Panc1 (cell line): ENCODE measurements at regions not wholly inside any gene's neighbourhood (a gene's known extent, or its start where the extent isn't known, plus 50 kb on each side); places are given as distances from the start of the nearest gene placed in this dataset.

ENCODE experiments used
- CTCF ChIP-seq: fragments of 450-650 bp; IDR thresholded peaks from 2 replicates; pipeline ENCODE4 v1.5.1; 2017; ENCODE audit warnings: mild to moderate bottlenecking
- REST ChIP-seq, 2 experiments: IDR thresholded peaks; 2 replicates each; pipeline ENCODE4 v1.6.1; 2011 to 2012; ENCODE audit warnings: low read depth in 2 of 2, control low read depth in 1 of 2, low read length in 1 of 2, mild to moderate bottlenecking in 1 of 2, moderate library complexity in 1 of 2; ENCODE audit not compliant: insufficient read depth in 1 of 2

- TF ChIP-seq CTCF (no peak), REST (IDR thresholded peaks at IDR 0.05; ENCODE audit: insufficient read depth in 1 of 2, low read depth in 2 of 2, low read length in 1 of 2) (no peak)
Measured at GRCh38 chr12:131611416-131612091, 99.3 kb upstream of the SFSWAP start.
